WI38 (cell line): ENCODE measurements at regions not wholly inside any gene's neighbourhood (a gene's known extent, or its start where the extent isn't known, plus 50 kb on each side); places are given as distances from the start of the nearest gene placed in this dataset.

Experiments used
- H3K4me3 ChIP-seq: 2 replicates; pipeline ENCODE4 v1.5.1; 2011; ENCODE audit warnings: low read depth, mild to moderate bottlenecking, control low read depth, low read length
- TF ChIP-seq, protein P1 (sequence below): IDR thresholded peaks from 2 replicates; pipeline ENCODE4 v1.5.1; 2012; ENCODE audit warnings: low read depth, mild to moderate bottlenecking, control low read depth, low read length

DNA sequence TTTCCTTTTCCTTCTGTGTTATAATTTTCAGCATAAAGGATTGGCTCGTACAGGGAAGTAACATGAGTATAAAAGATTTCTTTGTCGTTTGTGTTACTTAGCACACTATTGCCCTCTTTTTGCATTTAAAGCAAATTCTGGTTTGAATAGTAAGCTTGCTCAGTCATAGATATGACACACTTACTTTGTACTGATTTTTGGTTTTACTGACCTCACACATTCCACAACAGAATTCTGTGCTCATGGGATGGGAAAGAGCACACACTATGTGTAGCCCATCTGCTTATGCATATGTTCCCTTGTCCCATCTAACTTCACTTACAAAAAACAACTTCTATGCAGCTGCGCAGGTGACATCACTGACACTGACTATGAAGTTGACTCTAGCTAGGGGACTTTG, 111.9 kb upstream of the MTAP start:
- H3K4me3 ChIP-seq: no peak overlapping the region
- TF ChIP-seq, protein P1, sequence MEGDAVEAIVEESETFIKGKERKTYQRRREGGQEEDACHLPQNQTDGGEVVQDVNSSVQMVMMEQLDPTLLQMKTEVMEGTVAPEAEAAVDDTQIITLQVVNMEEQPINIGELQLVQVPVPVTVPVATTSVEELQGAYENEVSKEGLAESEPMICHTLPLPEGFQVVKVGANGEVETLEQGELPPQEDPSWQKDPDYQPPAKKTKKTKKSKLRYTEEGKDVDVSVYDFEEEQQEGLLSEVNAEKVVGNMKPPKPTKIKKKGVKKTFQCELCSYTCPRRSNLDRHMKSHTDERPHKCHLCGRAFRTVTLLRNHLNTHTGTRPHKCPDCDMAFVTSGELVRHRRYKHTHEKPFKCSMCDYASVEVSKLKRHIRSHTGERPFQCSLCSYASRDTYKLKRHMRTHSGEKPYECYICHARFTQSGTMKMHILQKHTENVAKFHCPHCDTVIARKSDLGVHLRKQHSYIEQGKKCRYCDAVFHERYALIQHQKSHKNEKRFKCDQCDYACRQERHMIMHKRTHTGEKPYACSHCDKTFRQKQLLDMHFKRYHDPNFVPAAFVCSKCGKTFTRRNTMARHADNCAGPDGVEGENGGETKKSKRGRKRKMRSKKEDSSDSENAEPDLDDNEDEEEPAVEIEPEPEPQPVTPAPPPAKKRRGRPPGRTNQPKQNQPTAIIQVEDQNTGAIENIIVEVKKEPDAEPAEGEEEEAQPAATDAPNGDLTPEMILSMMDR: no peak

DNA sequence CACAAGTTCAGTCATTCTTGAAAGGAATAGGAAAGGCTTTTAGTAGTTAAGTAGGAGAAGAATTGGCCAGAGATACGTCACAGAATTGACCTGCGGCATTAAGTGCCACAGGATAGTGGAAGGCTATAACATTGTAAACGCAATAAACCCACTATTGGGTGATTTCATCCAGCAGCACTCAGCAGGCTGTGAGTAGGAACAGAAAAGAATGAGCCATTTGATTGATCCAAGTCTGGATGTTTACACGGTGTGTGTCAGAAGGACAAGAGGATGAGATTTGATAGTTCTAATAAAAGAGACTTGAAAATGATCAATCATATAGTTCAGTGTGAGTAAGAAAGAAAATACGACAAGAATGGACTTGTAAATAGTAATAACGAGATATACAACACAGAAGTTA, 110.0 kb upstream of the MTAP start:
- TF ChIP-seq, protein P1: no peak
- H3K4me3 ChIP-seq: no peak overlapping the region

DNA sequence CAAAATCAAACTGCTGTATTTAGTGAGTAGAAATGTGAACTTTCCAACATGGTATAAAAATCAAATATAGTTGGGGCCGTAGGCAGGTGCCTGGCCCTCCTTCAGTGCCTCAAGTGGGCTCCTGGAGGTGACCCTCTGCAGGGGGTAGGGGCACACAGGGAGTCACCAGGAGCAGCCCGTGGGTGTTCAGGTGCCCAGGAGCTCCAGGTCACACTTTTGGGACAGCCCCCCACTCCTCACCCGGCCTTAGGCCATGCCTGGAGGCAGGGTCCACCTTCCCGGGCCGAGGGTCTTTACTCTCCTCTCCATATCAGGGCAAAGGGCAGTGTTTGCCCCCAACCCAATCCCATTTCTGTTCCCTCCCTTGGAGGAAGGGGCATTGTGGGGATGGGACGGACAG, 108.0 kb upstream of the MTAP start:
- no peak overlapping the region for H3K4me3 ChIP-seq
- TF ChIP-seq, protein P1: no peak

DNA sequence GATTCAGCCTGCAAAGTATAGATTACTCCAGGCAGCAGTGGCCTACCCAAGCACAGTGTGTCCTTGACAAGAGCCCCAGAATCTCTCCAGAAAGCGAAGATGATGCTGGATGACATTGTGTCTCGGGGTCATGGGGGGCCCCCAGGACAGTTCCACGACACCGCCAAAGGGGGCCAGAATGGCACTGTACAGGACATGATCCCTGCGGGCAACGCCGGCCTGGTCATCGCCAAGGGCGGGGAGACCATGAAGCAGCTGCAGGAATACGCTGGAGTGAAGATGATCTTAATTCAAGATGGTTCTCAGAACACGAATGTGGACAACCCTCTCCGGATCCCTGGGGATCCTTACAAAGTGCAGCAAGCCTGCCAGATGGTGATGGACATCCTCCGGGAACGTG, 107.0 kb upstream of the MTAP start:
- TF ChIP-seq, protein P1: no peak

DNA sequence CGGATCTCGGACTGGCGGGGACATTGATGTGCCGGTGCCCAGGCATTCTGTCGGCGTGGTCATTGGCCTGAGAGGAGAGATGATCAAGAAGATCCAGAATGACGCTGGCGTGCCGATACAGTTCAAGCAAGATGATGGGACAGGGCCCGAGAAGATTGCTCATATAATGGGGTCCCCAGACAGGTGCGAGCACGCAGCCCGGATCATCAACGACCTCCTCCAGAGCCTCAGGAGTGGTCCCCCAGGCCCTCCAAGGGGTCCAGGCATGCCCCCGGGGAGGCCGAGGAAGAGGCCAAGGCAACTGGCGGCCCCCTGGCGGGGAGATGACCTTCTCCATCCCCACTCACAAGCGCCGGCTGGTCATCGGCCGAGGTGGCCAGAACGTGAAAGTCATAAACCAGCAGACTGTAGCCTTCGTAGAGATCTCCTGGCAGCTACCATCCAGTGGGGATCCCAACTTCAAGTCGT, 106.5 kb upstream of the MTAP start:
- no peak overlapping the region for H3K4me3 ChIP-seq
- TF ChIP-seq, protein P1: no peak

More for the DNA sequence above, 107.0 kb upstream of the MTAP start:
- H3K4me3 ChIP-seq: no peak overlapping the region

DNA sequence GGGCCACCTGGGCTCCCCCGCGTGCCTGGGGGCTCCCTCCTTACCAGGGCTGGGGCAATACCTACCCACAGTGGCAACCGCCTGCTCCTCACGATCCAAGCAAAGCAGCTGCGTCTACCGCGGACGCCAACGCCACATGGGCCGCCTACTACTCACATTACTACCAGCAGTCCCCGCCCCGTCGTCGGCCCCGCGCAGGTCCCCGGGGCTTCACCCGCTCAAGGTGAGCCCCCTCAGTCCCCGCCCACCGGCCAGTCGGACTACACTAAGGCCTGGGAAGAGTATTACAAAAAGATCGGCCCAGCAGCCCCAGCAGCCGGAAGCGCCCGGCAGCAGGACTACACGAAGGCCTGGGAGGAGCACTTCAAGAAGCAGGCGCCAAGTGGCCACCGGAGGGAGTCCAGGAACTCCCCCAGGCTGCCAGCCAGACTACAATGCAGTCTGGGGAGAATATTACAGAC, 106.0 kb upstream of the MTAP start:
- H3K4me3 ChIP-seq: no peak overlapping the region
- TF ChIP-seq, protein P1: no peak

DNA sequence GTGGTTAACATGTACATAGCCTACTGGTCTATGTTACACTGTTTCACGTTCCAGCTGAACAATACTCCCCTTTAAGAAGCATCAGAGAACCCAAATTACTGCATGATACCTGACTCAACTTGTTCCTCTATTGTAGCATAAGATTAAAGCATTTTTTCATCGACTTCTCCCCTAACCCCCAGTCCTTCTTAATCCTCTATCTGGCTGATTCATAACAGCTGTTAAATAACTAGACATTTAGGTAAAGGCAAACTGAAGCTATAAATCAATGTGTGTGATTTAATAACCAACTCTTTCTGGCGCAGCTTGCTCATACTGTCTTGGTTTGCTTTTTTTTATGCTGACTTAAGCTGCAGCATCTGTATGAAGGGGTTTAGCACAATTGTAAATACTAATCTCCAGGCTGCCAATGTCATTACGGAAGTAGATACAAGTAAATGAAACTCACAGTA, 94.2 kb upstream of the MTAP start:
- TF ChIP-seq, protein P1: no peak
- H3K4me3 ChIP-seq: no peak overlapping the region
